Glomerular visceral epithelial cell (primary cell): ENCODE measurements at regions not wholly inside any gene's neighbourhood (a gene's known extent, or its start where the extent isn't known, plus 50 kb on each side); places are given as distances from the start of the nearest gene placed in this dataset.

Source experiments
- DNase-seq: peaks from one replicate; pipeline ENCODE4 v3.0.0-alpha.2; 2016; ENCODE audit errors: extremely low spot score

DNA sequence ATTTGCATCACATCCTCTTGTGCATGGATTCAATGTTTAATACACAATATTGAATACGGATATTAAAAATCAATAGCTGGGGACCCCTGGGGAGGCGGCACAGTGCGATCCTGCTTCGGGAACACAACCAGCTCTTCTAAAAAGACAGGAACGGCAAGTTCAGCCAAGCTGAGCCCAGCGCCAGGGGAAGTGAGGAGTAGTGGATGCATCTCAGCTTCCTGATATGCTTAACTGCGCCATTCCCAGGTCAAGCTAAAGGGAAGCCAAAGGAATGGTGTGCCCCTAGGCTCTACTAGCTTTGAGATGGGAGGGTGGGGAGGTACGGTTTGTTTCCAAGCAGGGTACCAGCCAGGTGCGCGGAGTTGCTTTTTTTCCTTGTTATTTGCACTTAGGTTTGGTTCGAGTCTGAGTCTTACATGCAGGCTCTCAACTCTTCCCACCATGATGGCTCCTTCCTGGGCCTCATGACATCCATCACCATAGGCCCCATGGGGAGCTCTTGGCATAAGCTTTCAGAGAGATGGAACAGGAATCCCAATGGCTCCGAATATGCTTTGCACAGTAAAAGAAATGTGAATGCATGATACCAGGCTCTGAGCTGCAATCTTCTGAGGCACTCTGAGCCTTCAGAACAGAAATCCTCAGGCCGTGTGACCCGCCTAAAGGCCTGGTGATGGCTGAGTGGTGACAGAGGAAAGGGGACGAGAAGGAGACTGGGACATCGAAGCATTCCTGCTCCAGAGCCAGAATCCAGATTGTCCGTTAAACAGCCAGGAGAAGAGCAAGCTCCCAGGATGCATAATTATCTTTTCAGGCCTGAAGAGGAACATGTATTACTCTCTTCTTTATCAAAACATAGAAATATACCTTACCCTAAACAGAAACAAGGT lies 51.8 kb upstream of the BCOR start:
- DNase-seq = no peak

GRCh38 chrX:40148385-40149285 lies 50.9 kb upstream of the BCOR start:
- no peak for DNase-seq

DNA sequence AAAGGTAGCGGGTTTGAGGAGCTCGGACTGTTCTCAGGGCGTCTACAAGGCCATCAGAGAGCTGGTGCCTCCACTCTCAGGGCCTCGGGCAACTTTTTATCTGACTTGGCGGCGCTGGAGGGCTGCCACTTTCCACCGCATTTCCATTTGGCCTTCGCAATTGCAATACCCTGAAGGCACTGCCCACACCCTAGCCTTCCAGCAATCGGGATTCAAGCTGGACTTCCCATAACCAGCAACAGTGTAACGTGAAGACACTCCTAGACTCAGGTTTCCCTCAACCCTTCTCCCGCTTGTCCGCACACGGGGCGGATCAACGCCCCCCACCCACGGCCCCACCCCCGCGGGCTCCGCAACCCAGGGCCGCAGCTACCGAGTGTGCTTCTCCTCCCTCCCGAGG lies 50.2 kb upstream of the BCOR start:
- DNase-seq = no peak
